H1 (cell line): ENCODE measurements at regions not wholly inside any gene's neighbourhood (a gene's known extent, or its start where the extent isn't known, plus 50 kb on each side); places are given as distances from the start of the nearest gene placed in this dataset.

Source experiments
- CTCF ChIA-PET: fragments of 300-600 bp; sonication (Branson Sonifier 250); formaldehyde crosslinking; loops from one replicate; lab custom pipeline; 2021; ENCODE audit not compliant: partially characterized antibody; lab: Charles Lee
- POLR2A ChIA-PET: fragments of 300-600 bp; sonication (Branson Sonifier 250); formaldehyde crosslinking; loops from one replicate; lab custom pipeline; 2021; ENCODE audit warnings: inconsistent platforms; ENCODE audit not compliant: partially characterized antibody; lab: Charles Lee
- DNase-seq, 2 experiments: peaks; one replicate each; pipeline versions ENCODE4 v3.0.0 to v3.0.0-alpha.2; 2010 to 2022; ENCODE audit warnings: low spot score in 2 of 2, low read depth in 1 of 2, mixed read lengths in 1 of 2
- FAIRE-seq: peaks from 2 replicates; lab custom pipeline; 2011; peaks lifted over from hg19 to GRCh38; lab: Jason Lieb, UNC
- H2AFZ ChIP-seq: 2 replicates; pipeline ENCODE4 v1.8.1; 2012; ENCODE audit warnings: low read length, inconsistent platforms
- H2AK5ac ChIP-seq: 2 replicates; pipeline ENCODE4 v1.6.1; 2013; ENCODE audit warnings: low read depth, low read length
- H2BK120ac ChIP-seq: replicated peaks from 2 replicates; pipeline ENCODE3; 2013; ENCODE audit warnings: low read depth, low read length, inconsistent platforms
- H2BK12ac ChIP-seq: 2 replicates; pipeline ENCODE4 v1.6.1; 2013; ENCODE audit warnings: low read depth, low read length
- H2BK15ac ChIP-seq: 2 replicates; pipeline ENCODE4 v1.6.1; 2013; ENCODE audit warnings: low read length
- H2BK20ac ChIP-seq: 2 replicates; pipeline ENCODE4 v1.6.1; 2013; ENCODE audit warnings: low read length
- H2BK5ac ChIP-seq: 2 replicates; pipeline ENCODE4 v1.6.1; 2013; ENCODE audit warnings: low read depth, low read length
- H3K14ac ChIP-seq: 2 replicates; pipeline ENCODE4 v1.6.1; 2013; ENCODE audit warnings: inconsistent platforms; ENCODE audit not compliant: insufficient read length
- H3K18ac ChIP-seq: 2 replicates; pipeline ENCODE4 v1.6.1; 2013; ENCODE audit warnings: low read length; ENCODE audit errors: extremely low read depth
- H3K23ac ChIP-seq: 2 replicates; pipeline ENCODE4 v1.6.1; 2013; ENCODE audit warnings: inconsistent platforms; ENCODE audit not compliant: insufficient read length
- H3K23me2 ChIP-seq: 2 replicates; pipeline ENCODE4 v1.6.1; 2013; ENCODE audit warnings: low read depth, low read length
- H3K27ac ChIP-seq: 2 replicates; pipeline ENCODE4 v1.6.1; 2011; ENCODE audit warnings: low read depth, low read length, inconsistent platforms
- H3K27me3 ChIP-seq, 4 experiments: replicated peaks in 1 of 4; 1 replicate in 1 of 4; 2 replicates in 3 of 4; pipeline versions ENCODE4 v1.6.1 to v1.8.1; 2011 to 2013; ENCODE audit warnings: low read length in 3 of 4, mild to moderate bottlenecking in 3 of 4, inconsistent platforms in 2 of 4, mixed read lengths in 2 of 4, moderate library complexity in 1 of 4; ENCODE audit not compliant: control insufficient read depth in 3 of 4, insufficient read depth in 3 of 4; ENCODE audit errors: extremely low read depth in 1 of 4
- H3K36me3 ChIP-seq, 4 experiments: 2 replicates each; pipeline versions ENCODE4 v1.6.1 to v1.8.1; 2011 to 2013; ENCODE audit warnings: mild to moderate bottlenecking in 4 of 4, low read length in 3 of 4, moderate library complexity in 2 of 4, control low read depth in 1 of 4, inconsistent platforms in 1 of 4; ENCODE audit not compliant: insufficient read depth in 4 of 4, control insufficient read depth in 2 of 4
- H3K4ac ChIP-seq: replicated peaks from 2 replicates; pipeline ENCODE3; 2013; ENCODE audit warnings: low read length, low read depth, mixed read lengths, inconsistent platforms; ENCODE audit not compliant: insufficient read length
- H3K4me1 ChIP-seq, 4 experiments: replicated peaks in 1 of 4; 1 replicate in 1 of 4; 2 replicates in 3 of 4; pipeline versions ENCODE4 v1.6.1 to v1.8.1; 2011 to 2013; ENCODE audit warnings: low read length in 3 of 4, inconsistent platforms in 2 of 4, mixed read lengths in 1 of 4; ENCODE audit not compliant: insufficient read depth in 4 of 4, control insufficient read depth in 3 of 4
- H3K4me2 ChIP-seq, 2 experiments: 2 replicates each; pipeline versions ENCODE4 v1.6.1 to v1.8.1; 2011 to 2013; ENCODE audit warnings: low read depth in 2 of 2, low read length in 2 of 2, control low read depth in 1 of 2, inconsistent platforms in 1 of 2, mild to moderate bottlenecking in 1 of 2; ENCODE audit not compliant: insufficient read depth in 1 of 2
- H3K4me3 ChIP-seq, 4 experiments: fragments of 200-600, 300-600 bp in 1 of 4; sonication (generic), shearing (Covaris generic), sonication (Bioruptor Twin) in 1 of 4; 2 replicates each; pipeline versions ENCODE4 v1.5.1 to v1.8.1; 2011 to 2016; ENCODE audit warnings: low read length in 4 of 4, low read depth in 3 of 4, control low read depth in 2 of 4, inconsistent platforms in 2 of 4, mild to moderate bottlenecking in 2 of 4, mixed read lengths in 1 of 4, moderate library complexity in 1 of 4; ENCODE audit not compliant: insufficient read depth in 2 of 4; ENCODE audit errors: extremely low read depth in 1 of 4
- H3K56ac ChIP-seq: replicated peaks from 2 replicates; pipeline ENCODE3; 2013; ENCODE audit warnings: low read depth, mild to moderate bottlenecking, mixed read lengths, low read length, inconsistent platforms; ENCODE audit not compliant: insufficient read length
- H3K79me1 ChIP-seq: 2 replicates; pipeline ENCODE4 v1.6.1; 2013; ENCODE audit warnings: low read depth, low read length, control low read depth
- H3K79me2 ChIP-seq, 2 experiments: 2 replicates each; pipeline versions ENCODE4 v1.6.1 to v1.8.1; 2012 to 2013; ENCODE audit warnings: low read length in 2 of 2, mild to moderate bottlenecking in 2 of 2, inconsistent platforms in 1 of 2; ENCODE audit not compliant: insufficient read depth in 2 of 2, control insufficient read depth in 1 of 2
- H3K9ac ChIP-seq, 4 experiments: replicated peaks in 1 of 4; 1 replicate in 1 of 4; 2 replicates in 3 of 4; pipeline versions ENCODE4 v1.6.1 to v1.8.1; 2011 to 2013; ENCODE audit warnings: low read depth in 3 of 4, low read length in 3 of 4, control low read depth in 2 of 4, mild to moderate bottlenecking in 2 of 4, moderate library complexity in 2 of 4, inconsistent platforms in 1 of 4; ENCODE audit errors: extremely low read depth in 1 of 4
- H3K9me3 ChIP-seq, 2 experiments: 2 replicates each; pipeline versions ENCODE4 v1.6.1 to v1.8.1; 2012 to 2013; ENCODE audit warnings: mild to moderate bottlenecking in 2 of 2, moderate library complexity in 2 of 2, control low read depth in 1 of 2, inconsistent platforms in 1 of 2, low read depth in 1 of 2, low read length in 1 of 2, mixed read lengths in 1 of 2; ENCODE audit not compliant: insufficient read depth in 2 of 2
- H4K20me1 ChIP-seq, 2 experiments: replicated peaks in 1 of 2; 2 replicates each; pipeline versions ENCODE3 to v1.8.1; 2011 to 2013; ENCODE audit warnings: inconsistent platforms in 2 of 2, low read length in 2 of 2, mild to moderate bottlenecking in 1 of 2; ENCODE audit not compliant: insufficient read depth in 2 of 2, control insufficient read depth in 1 of 2
- H4K5ac ChIP-seq: 2 replicates; pipeline ENCODE4 v1.6.1; 2013; ENCODE audit warnings: low read length, low read depth, mixed read lengths, inconsistent platforms; ENCODE audit not compliant: insufficient read length
- H4K8ac ChIP-seq: 2 replicates; pipeline ENCODE4 v1.8.0; 2013; ENCODE audit warnings: mild to moderate bottlenecking, moderate library complexity, low read length, inconsistent platforms; ENCODE audit not compliant: insufficient read depth; ENCODE audit errors: extremely low read depth
- H4K91ac ChIP-seq: replicated peaks from 2 replicates; pipeline ENCODE3; 2013; ENCODE audit warnings: low read length, mixed read lengths, inconsistent platforms; ENCODE audit not compliant: insufficient read length
- CHD2 ChIP-seq: IDR thresholded peaks from 2 replicates; pipeline ENCODE4 v1.6.1; 2012; ENCODE audit warnings: low read length, improper control_type of control experiment
- CTCF ChIP-seq, 3 experiments: IDR thresholded peaks; 1 replicate in 2 of 3; 2 replicates in 1 of 3; pipeline versions ENCODE4 v1.5.1 to v1.6.1; 2011; ENCODE audit warnings: low read length in 3 of 3, mild to moderate bottlenecking in 3 of 3, inconsistent platforms in 2 of 3, low read depth in 1 of 3, moderate library complexity in 1 of 3; ENCODE audit not compliant: insufficient read depth in 1 of 3; ENCODE audit errors: control extremely low read depth in 1 of 3
- HDAC2 ChIP-seq, 2 experiments: fragments of 300-600 bp in 1 of 2; sonication (generic) in 1 of 2; IDR thresholded peaks; 2 replicates each; pipeline ENCODE4 v1.6.1; 2011 to 2012; ENCODE audit warnings: low read depth in 2 of 2, low read length in 2 of 2, mild to moderate bottlenecking in 2 of 2, moderate library complexity in 2 of 2, borderline replicate concordance in 1 of 2, inconsistent platforms in 1 of 2
- KDM5A ChIP-seq: fragments of 200-600 bp; IDR thresholded peaks from 2 replicates; pipeline ENCODE4 v1.7.1; 2012; ENCODE audit warnings: mild to moderate bottlenecking, low read length, inconsistent platforms, mixed read lengths
- POLR2A ChIP-seq, 2 experiments: IDR thresholded peaks; 1 replicate in 1 of 2; 2 replicates in 1 of 2; pipeline ENCODE4 v1.6.1; 2011; ENCODE audit warnings: low read depth in 2 of 2, low read length in 2 of 2, mild to moderate bottlenecking in 2 of 2; ENCODE audit errors: control extremely low read depth in 1 of 2
- SAP30 ChIP-seq: fragments of 300-600 bp; sonication (generic); IDR thresholded peaks from 2 replicates; pipeline ENCODE4 v1.7.1; 2012; ENCODE audit warnings: low read length, moderate library complexity, mild to moderate bottlenecking, inconsistent platforms; ENCODE audit not compliant: insufficient read depth, insufficient replicate concordance
- SIN3A ChIP-seq, 2 experiments: IDR thresholded peaks in 1 of 2; conservative IDR thresholded peaks in 1 of 2; 2 replicates each; pipeline ENCODE4 v1.6.1; 2011 to 2012; ENCODE audit warnings: low read length in 2 of 2, improper control_type of control experiment in 1 of 2, low read depth in 1 of 2, mild to moderate bottlenecking in 1 of 2
- TBP ChIP-seq: IDR thresholded peaks from 2 replicates; pipeline ENCODE4 v1.6.1; 2011; ENCODE audit warnings: low read depth, low read length, improper control_type of control experiment
- TCF12 ChIP-seq: IDR thresholded peaks from 2 replicates; pipeline ENCODE4 v1.6.1; 2011; ENCODE audit warnings: low read depth, mild to moderate bottlenecking, low read length
- ZNF274 ChIP-seq: IDR thresholded peaks from 2 replicates; pipeline ENCODE4 v1.7.0; 2012; ENCODE audit warnings: low read length, borderline replicate concordance; ENCODE audit errors: extremely low read depth
- WGBS, 2 experiments: shearing (Covaris generic) in 1 of 2; methylation state at CpG; one replicate each; pipeline versions ENCODE4 v1.1.6 to v1.1.7; 2013 to 2015; ENCODE audit warnings: low lambda C conversion rate in 2 of 2, mixed read lengths in 2 of 2, inconsistent platforms in 1 of 2, low coverage in 1 of 2, missing lambda C conversion rate in 1 of 2; ENCODE audit not compliant: insufficient replicate concordance in 2 of 2, insufficient coverage in 1 of 2, insufficient read length in 1 of 2; ENCODE audit errors: extremely low coverage in 1 of 2, missing lambda C conversion rate in 1 of 2; 5-methylcytosine and 5-hydroxymethylcytosine counted together

GRCh38 chr2:120943403-120944034, 207.9 kb downstream of the GLI2 start:
- no peak overlapping the region for H3K9ac ChIP-seq
- no peaks in the 10 kb centered on the region for H3K23me2 ChIP-seq
- no peak overlapping the region for H2AFZ ChIP-seq
- no peak overlapping the region for H2BK20ac ChIP-seq
- peaks cover 12 to 32% of the 10 kb centered on the region in 2 experiments for H4K20me1 ChIP-seq
- no peak overlapping the region for H3K4ac ChIP-seq
- FAIRE-seq (no peak), DNase-seq (no peak)
- H3K56ac ChIP-seq, result no peak overlapping the region
- H4K91ac ChIP-seq, result no peak overlapping the region
- H4K8ac ChIP-seq, result no peak overlapping the region; the same call in 1 of the 2 replicates
- no peak overlapping the region for H2BK12ac ChIP-seq
- peak overlapping the region; percentile 39; the same call in 1 of the 2 replicates for H2BK5ac ChIP-seq
- ChIA-PET CTCF (interaction anchor here (0.7 to 5.7 kb wide), 10 partner anchors 10 to 248 kb away, joined by 3 to 58 read pairs (median 4); no protein-coding TSS in a partner anchor), POLR2A (no interaction called here)
- peaks cover 5% of the 10 kb centered on the region; the same call in 1 of the 2 replicates for H3K79me1 ChIP-seq
- no peak overlapping the region for H3K14ac ChIP-seq
- H3K27me3 ChIP-seq, result no peaks in the 10 kb centered on the region
- H3K4me3 ChIP-seq, result no peak overlapping the region
- H2BK15ac ChIP-seq, result no peak overlapping the region
- 89% methylated on average over 9 of the region's 9 CpGs; no CpG with 5 or more reads in 1 of the 2 experiments for WGBS, 2 experiments
- no peak overlapping the region for H2AK5ac ChIP-seq
- H3K79me2 ChIP-seq, result peaks cover 0 to 16% of the 10 kb centered on the region in 2 experiments; a peak in 1 of 4 replicates
- no peak overlapping the region for H3K23ac ChIP-seq
- H3K4me1 ChIP-seq, result peaks cover 0 to 3% (median 0%) of the 10 kb centered on the region in 4 experiments; a peak in 1 of 7 replicates
- H4K5ac ChIP-seq, result no peak overlapping the region
- no peak overlapping the region for H3K18ac ChIP-seq
- no peak overlapping the region for H2BK120ac ChIP-seq
- no peaks in the 10 kb centered on the region for H3K9me3 ChIP-seq
- H3K4me2 ChIP-seq, result no peak overlapping the region
- peaks cover 0 to 2% (median 0%) of the 10 kb centered on the region in 4 experiments; a peak in 1 of 8 replicates for H3K36me3 ChIP-seq
- H3K27ac ChIP-seq, result no peak overlapping the region
- no peak for TF ChIP-seq ZNF274
- TF ChIP-seq SIN3A (conservative IDR thresholded peaks at IDR 0.05 in 1 of 2, IDR thresholded peaks at IDR 0.05 in 1 of 2; ENCODE audit: low read depth in 1 of 2, low read length in 2 of 2), result no peak
- no peak for TF ChIP-seq CTCF (IDR thresholded peaks at IDR 0.05; ENCODE audit: control extremely low read depth in 1 of 3, insufficient read depth in 1 of 3, low read depth in 1 of 3, low read length in 3 of 3)
- no peak for TF ChIP-seq KDM5A
- TF ChIP-seq POLR2A (IDR thresholded peaks at IDR 0.05; ENCODE audit: control extremely low read depth in 1 of 2, low read depth in 2 of 2, low read length in 2 of 2), result no peak
- TF ChIP-seq TCF12, result no peak
- no peak for TF ChIP-seq CHD2
- TF ChIP-seq TBP, result no peak
- no peak for TF ChIP-seq SAP30
- TF ChIP-seq HDAC2 (IDR thresholded peaks at IDR 0.05; ENCODE audit: borderline replicate concordance in 1 of 2, low read depth in 2 of 2, low read length in 2 of 2), result no peak
